NK-92 (cell line): ENCODE measurements at regions not wholly inside any gene's neighbourhood (a gene's known extent, or its start where the extent isn't known, plus 50 kb on each side); places are given as distances from the start of the nearest gene placed in this dataset.
"Not testable (repeated sequence)": the region's sequence is repeated elsewhere in the genome, so short reads cannot be mapped to it uniquely, and the experiment has no call there.

ENCODE experiments used
- DNase-seq: peaks from one replicate; lab custom pipeline; 2025; ENCODE audit not compliant: unreplicated experiment; lab: John Stamatoyannopoulos, UW

- no peak for DNase-seq
Measured at GRCh38 chr10:128178302-128178958, 52.2 kb upstream of the MKI67 start.

- no peak for DNase-seq
Measured at GRCh38 chr10:128180843-128181242, 54.6 kb upstream of the MKI67 start.

DNA sequence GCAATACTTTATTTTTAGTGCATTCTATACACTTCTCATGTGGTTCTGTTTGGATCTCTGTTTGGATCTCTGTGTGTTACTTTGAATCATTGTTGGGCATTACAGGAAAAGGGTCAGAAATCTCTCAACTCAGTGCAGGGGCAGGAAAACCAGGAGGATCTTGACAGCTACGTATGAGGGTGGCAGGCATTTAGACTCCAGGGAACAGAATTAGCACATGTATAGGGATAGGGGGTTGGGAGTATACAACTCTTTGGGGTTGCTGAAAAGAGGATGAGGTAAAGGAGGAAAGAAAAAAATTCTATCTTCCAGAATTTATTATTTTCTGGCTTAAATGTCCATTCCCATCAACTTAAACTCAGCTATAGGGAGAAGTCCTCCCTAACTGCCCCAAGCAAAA is 59.4 kb upstream of the MKI67 start:
- no peak for DNase-seq

GRCh38 chr10:128186959-128187787 is 61.0 kb upstream of the MKI67 start:
- DNase-seq, result no peak

GRCh38 chr10:128187788-128188185 is 61.6 kb upstream of the MKI67 start:
- no peak for DNase-seq

DNA sequence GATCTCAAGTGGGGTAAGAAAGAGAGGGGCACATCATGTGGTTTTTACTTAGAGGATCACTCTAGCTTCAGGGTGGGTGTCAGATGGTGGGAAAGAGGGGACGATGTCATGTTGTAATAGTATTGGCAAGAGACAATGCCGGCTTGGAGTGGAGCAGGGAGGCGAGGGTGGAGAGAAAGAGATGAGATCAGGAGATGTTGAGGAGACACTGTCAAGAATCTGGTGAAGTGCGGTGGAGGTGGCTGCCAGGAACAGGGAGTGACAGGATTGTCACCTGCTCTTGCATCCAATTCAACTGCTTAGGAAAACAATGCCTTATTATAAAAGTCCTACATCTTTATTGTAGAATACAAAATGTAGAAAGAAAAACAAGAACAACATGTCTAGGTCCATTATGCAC is 63.0 kb upstream of the MKI67 start:
- DNase-seq, result no peak

DNA sequence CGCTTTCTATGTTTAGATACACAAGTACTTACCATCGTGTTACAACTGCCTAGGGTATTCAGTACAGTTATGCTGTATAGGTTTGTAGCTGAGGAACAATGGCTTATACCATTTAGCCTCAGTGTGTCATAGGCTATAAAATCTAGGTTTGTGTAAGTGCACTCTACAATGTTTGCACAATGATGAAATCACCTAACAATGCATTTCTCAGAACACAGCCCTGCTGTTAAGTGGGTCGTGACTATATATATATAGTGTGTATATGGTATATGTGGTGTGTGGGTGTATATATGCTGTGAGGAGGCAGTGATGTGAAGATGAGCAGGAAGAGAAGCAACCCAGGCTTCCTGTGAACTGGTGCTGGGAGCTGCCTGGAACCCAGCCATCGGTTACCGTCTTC is 65.6 kb upstream of the MKI67 start:
- no peak for DNase-seq

DNA sequence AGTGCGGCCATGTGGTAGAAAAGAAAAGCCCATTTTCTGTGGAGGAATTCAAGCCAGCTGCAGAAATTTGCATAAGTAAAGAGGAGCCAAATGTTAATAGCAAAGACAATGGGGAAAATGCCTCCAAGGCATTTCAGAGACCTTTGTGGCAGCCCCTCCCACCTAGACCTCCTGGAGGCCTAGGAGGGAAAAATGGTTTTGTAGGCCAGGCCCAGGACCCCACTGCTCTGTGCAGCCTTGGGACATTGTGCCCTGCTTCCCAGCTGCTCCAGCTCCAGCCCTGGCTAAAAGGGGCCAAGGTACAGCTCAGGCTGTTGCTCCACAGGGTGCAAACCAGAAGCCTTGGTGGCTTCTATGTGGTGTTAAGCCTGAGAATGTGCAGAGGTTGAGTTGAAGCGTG is 75.6 kb upstream of the MKI67 start:
- not testable (repeated sequence) for DNase-seq

DNA sequence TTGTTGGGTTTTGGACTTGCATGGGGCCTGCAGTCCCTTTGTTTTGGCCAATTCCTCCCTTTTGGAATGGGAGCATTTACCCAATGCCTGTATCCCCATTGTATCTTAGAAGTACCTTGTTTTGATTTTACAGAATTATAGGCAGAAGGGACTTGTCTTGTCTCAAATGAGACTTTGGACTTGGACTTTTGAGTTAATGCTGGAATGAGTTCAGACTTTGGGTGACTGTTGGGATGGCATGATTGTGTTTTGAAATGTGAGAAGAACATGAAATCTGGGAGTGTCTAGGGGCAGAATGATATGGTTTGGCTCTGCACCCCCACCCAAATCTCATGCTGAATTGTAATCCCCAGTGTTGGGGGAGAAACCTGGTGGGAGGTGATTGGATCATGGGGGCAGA is 76.8 kb upstream of the MKI67 start:
- no peak for DNase-seq

DNA sequence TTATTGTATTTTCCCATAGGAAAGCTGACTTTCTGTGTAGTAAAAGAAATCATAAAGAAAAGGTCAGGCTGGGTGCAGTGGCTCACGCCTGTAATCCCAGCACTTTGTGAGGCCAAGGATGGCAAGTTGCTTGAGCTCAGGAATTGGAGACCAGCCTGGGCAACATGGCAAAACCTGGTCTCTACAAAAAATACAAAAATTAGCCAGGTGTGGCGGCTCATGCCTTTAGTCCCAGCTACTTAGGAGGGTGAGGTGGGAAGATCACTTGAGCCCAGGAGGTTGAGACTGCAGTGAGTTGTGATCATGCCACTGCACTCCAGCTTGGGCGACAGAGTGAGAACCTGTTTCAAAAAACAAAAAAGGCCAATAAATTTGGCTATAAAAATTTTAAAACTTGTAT is 79.4 kb upstream of the MKI67 start:
- not testable (repeated sequence) for DNase-seq

- no peak for DNase-seq
Measured at GRCh38 chr10:128206676-128207075, 80.5 kb upstream of the MKI67 start.

GRCh38 chr10:128209862-128210214 is 83.6 kb upstream of the MKI67 start:
- no peak for DNase-seq

GRCh38 chr10:128210215-128211063 is 84.2 kb upstream of the MKI67 start:
- DNase-seq, result no peak

- no peak for DNase-seq
Measured at GRCh38 chr10:128211064-128211504, 84.9 kb upstream of the MKI67 start.

DNA sequence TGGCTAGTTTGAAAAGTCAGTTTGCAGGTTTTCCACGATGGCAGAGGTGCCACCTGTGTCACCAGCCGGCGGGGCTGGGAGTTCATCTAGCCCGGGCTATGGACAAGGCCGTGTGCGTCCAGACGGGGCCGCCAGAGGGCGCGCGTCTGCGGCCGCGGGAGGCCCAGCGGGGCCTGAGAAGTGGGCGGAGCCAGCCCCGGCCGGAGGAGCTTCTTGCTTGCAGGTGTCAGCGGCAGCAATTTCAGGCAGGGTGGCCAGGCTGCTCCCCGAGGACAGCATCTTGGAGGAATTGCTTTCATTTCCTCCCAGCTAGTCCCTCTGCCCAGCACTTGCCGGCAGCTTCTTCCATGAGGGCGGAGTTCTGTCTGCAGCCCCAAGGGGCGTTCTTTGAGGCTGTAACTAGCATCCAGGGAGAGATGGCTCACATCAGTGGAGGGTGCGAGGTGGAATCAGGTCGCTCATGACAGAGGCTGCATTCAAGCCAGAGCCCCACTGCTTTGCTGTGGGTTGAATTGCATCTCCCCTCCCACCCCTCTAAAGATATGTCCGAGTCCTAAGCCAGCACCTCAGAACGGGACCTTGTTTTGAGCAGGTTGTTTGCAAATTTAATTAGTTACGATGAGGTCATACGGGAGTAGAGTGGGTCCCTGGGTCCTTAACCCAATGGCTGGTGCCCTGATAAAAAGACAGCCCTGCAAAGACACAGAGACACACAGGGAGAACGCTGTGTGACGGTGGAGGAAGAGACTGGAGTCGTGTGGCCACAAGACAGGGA is 85.9 kb upstream of the MKI67 start:
- peak; percentile 15 for DNase-seq

- DNase-seq, result no peak
Measured at GRCh38 chr10:128213156-128213555, 86.9 kb upstream of the MKI67 start.

GRCh38 chr10:128215733-128216132 is 89.5 kb upstream of the MKI67 start:
- no peak for DNase-seq

GRCh38 chr10:128217136-128217535 is 90.9 kb upstream of the MKI67 start:
- DNase-seq, result no peak

DNA sequence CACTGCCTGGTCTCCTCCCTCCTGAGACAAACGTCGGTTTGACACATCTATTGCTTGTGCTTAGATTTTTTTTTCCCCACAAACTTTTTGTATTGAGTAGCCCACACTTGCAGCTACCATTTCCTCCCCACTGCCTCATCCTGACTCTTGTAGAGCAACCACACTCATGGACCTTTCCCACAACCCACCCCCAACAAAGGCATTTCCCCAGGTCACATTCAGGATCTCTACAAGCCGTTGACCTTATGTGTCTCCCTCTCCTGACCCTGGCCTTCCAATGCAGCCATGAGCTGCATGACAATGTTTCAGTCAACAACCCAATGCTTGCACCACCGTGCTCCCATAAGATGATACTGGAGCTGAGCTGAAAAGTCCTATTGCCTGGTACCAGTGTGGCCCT is 91.9 kb upstream of the MKI67 start:
- no peak for DNase-seq

GRCh38 chr10:128219295-128219694 is 93.1 kb upstream of the MKI67 start:
- no peak for DNase-seq

DNA sequence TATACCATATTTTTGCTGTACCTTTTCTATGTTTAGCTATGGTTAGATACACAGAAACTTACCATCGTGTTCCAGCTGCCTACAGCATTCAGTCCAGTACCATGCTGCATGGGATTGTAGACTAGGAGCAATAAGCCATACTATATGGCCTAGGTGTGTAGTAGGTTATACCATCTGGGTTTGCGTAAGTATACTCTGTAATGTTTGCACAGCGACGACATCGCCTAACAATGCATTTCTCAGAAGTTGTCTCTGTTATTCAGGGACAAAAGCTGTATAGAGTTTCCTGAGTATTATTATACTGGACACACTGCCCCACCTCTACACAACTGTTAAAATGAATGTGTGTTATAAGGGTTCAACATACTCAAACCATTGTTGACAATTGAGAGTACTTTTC is 93.8 kb upstream of the MKI67 start:
- no peak for DNase-seq
